PFSK-1 (cell line): ENCODE measurements at regions not wholly inside any gene's neighbourhood (a gene's known extent, or its start where the extent isn't known, plus 50 kb on each side); places are given as distances from the start of the nearest gene placed in this dataset.

Source experiments
- FOXP2 ChIP-seq: optimal IDR thresholded peaks from 2 replicates; pipeline ENCODE3; 2011; ENCODE audit warnings: borderline replicate concordance, control low read depth, inconsistent platforms; ENCODE audit not compliant: insufficient read depth; ENCODE audit errors: extremely low read length, extremely low read depth
- POLR2AphosphoS5 ChIP-seq: IDR thresholded peaks from 2 replicates; pipeline ENCODE4 v1.6.1; 2012; ENCODE audit warnings: low read depth, mild to moderate bottlenecking, control low read depth, low read length, moderate library complexity
- SIN3A ChIP-seq: IDR thresholded peaks from 2 replicates; pipeline ENCODE4 v1.6.1; 2012; ENCODE audit warnings: mild to moderate bottlenecking, low read length, moderate library complexity, borderline replicate concordance; ENCODE audit not compliant: insufficient read depth
- TAF1 ChIP-seq: IDR thresholded peaks from 2 replicates; pipeline ENCODE4 v1.6.1; 2012; ENCODE audit warnings: low read length, control low read depth, borderline replicate concordance; ENCODE audit not compliant: insufficient read depth
- TF ChIP-seq, protein P1 (sequence below), 2 experiments: IDR thresholded peaks; 2 replicates each; pipeline versions ENCODE4 v1.6.1 to v1.8.0; 2011 to 2012; ENCODE audit warnings: low read depth in 2 of 2, low read length in 2 of 2, control low read depth in 1 of 2, inconsistent platforms in 1 of 2, mild to moderate bottlenecking in 1 of 2, moderate library complexity in 1 of 2; ENCODE audit not compliant: insufficient read depth in 1 of 2

DNA sequence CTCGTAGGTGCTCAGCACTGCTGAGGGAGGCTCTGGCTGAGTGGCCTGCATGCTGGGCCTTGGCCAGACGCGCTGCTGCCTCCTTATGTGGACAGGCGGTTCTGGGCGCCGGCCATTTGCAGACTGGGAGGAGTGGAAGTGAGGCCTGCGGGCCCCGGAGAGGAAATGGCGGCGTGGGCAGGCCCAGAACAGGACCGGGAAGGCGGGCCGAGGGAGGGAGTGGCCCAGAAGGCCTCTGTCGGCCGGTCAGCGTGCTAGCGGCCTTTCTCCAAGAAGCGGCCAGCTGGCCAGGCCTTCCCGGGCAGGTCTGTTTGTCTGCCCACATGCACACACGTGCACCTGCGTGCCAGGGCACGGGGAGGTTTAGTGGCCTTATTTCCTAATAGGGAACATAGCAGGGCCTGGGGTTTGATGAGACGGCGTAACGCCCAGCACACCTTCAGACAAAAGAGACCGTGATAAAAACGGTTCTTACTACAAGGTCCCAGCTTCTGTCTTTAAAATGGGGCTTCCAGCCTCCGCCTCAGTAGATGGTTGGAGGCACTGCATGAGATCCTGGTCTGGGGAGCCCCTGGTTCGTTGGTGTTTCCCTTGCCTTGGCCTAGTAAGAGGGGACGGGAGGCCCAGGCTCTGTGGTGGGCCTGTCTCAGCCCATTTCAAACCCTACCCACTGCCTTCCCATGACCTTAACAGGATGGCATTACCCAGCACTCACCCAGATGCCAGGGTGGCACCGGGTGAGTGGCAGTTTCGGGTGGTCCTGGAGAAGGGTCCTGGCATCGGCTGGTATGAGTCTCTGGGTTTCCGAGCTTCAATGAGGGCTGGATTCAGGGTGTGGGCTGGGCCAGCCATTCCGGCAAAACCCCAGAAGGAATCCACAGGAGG lies 65.1 kb upstream of the PPARA start:
- peak; percentile 60 for TF ChIP-seq POLR2AphosphoS5
- peak; percentile 85 for TF ChIP-seq TAF1
- no peak for TF ChIP-seq FOXP2
- peak; percentile 66; the same call in 1 of the 2 replicates for TF ChIP-seq SIN3A
- TF ChIP-seq, protein P1, sequence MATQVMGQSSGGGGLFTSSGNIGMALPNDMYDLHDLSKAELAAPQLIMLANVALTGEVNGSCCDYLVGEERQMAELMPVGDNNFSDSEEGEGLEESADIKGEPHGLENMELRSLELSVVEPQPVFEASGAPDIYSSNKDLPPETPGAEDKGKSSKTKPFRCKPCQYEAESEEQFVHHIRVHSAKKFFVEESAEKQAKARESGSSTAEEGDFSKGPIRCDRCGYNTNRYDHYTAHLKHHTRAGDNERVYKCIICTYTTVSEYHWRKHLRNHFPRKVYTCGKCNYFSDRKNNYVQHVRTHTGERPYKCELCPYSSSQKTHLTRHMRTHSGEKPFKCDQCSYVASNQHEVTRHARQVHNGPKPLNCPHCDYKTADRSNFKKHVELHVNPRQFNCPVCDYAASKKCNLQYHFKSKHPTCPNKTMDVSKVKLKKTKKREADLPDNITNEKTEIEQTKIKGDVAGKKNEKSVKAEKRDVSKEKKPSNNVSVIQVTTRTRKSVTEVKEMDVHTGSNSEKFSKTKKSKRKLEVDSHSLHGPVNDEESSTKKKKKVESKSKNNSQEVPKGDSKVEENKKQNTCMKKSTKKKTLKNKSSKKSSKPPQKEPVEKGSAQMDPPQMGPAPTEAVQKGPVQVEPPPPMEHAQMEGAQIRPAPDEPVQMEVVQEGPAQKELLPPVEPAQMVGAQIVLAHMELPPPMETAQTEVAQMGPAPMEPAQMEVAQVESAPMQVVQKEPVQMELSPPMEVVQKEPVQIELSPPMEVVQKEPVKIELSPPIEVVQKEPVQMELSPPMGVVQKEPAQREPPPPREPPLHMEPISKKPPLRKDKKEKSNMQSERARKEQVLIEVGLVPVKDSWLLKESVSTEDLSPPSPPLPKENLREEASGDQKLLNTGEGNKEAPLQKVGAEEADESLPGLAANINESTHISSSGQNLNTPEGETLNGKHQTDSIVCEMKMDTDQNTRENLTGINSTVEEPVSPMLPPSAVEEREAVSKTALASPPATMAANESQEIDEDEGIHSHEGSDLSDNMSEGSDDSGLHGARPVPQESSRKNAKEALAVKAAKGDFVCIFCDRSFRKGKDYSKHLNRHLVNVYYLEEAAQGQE (IDR thresholded peaks at IDR 0.05; ENCODE audit: insufficient read depth in 1 of 2, low read depth in 2 of 2, low read length in 2 of 2) = peak in 1 of 2 experiments; percentile 40; a peak in 1 of 4 replicates

DNA sequence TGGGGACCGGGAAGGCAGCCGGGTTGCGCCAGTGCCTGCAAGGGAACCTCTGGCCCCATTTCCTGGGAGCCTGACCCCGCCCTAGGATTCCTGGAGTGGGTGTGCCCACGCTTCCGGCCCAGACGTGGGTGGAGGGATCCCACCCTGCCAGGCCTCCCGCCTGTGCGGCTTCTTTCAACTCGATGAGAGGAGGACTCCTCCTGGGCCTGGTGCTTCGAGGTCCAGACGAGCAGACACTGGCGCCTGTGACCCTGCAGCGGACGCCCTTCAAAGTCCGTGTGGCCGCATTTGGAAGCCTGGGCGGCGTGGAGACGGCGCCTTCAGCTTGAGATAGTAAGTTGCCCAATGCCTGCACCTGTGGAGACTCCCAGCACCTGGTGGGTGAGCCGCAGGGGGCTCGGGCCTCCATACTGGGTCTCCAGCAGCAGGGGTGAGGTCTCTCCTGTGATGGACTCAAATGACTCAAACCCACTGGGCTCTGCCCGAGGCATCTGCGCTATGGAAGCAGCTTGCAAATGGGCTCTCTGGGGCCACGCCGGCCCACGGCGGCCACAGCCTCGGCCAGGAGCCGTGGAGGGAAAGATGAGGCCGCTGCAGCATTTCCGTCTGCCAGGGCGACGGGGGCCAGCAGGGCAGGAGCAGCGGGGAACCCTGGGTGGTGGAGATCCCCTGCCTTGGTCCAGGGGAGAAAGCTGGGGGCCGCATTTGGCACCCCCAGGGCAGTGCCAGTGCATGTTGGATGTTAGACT lies 64.3 kb upstream of the PPARA start:
- no peak for TF ChIP-seq FOXP2
- TF ChIP-seq POLR2AphosphoS5 = no peak

DNA sequence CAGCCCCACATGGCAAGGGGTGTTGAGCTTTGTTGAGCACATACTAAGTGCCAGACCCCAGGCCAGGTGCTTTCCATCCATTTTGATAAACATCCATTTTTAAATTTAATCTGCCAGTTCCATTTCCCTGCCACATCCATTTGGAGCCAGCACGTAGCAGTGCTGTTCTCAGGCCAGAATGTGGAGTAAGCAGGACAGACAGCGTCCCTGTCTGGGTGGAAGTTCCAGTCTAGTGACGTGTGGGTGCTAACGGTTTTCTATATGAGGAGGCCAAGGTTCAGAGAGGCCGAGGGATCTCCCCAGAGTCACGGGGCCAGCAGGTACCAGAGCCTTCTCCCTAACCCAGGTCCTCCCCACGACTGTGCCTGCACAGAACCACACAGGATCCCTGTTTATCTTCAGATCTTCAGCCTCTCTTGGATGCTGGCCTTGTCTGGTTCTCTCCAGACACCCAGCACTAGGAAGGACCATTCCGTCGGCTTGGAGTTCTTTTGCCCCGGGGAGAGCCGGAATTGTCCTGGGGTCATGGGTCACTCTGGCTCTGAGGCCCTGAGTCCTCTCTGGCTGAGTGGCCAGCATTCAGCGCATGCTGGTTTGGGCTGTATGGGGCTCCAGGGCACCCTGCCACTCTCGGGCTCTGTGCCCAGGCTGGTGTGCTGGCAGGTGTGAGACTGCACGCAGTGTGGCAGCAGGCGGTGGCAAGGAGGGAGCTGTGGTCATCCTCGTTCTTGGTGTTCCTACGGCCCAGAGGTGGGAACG lies 63.6 kb upstream of the PPARA start:
- no peak for TF ChIP-seq SIN3A
- TF ChIP-seq POLR2AphosphoS5 = no peak
- TF ChIP-seq TAF1 = no peak
- TF ChIP-seq FOXP2 = no peak
- TF ChIP-seq, protein P1 (IDR thresholded peaks at IDR 0.05; ENCODE audit: insufficient read depth in 1 of 2, low read depth in 2 of 2, low read length in 2 of 2) = no peak

DNA sequence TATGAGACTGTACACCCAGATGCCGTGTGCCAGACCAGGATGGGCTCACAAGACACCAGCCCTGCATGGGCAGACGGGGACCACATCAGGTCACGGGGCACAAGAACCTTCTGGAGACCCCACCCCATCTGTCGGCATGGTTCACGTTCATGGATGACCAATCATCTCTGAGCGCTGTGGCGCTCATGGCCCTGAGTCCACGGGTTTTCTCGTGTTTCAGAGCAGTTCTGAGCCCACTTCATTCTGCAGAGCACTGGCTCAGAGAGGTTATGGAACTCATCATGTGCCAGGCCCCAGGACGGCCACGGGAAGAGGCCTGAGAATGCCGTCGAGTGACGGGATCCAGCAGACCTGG lies 63.0 kb upstream of the PPARA start:
- TF ChIP-seq, protein P1 (IDR thresholded peaks at IDR 0.05; ENCODE audit: insufficient read depth in 1 of 2, low read depth in 2 of 2, low read length in 2 of 2) = no peak
- TF ChIP-seq SIN3A (no peak), POLR2AphosphoS5 (no peak), FOXP2 (no peak), TAF1 (no peak)

DNA sequence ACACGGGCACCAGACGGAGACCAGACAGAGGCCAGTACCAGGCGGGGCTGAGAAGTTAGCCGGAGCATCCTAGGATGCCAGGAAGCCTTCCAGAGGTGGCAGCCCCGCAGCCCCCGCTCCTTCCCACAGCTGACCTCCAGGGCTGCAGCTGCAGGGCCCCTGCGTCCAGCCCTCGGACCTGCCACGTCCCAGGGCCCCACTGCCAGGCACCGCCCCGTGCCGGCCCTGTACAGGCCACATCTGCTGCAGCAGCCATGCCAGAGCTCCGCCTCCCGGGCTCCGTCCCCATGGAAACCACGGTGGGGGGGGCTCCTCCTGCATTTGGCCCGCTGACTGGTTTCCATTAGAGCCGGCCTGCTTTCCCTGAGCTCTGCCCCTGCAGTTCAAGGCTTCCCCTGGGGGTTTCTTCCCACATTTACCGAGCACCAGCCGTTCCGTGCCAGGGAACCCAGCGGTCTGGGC lies 62.5 kb upstream of the PPARA start:
- TF ChIP-seq SIN3A (no peak), FOXP2 (peak; percentile 38)
- TF ChIP-seq, protein P1 (IDR thresholded peaks at IDR 0.05; ENCODE audit: insufficient read depth in 1 of 2, low read depth in 2 of 2, low read length in 2 of 2) = no peak
